Pancreas (tissue), 10 donors: ENCODE measurements at regions not wholly inside any gene's neighbourhood (a gene's known extent, or its start where the extent isn't known, plus 50 kb on each side); places are given as distances from the start of the nearest gene placed in this dataset.

Source experiments
- ATAC-seq, 4 donors: fragments of 200-7000 bp; cut with Tn5 transposase; one replicate each; pipeline versions ENCODE4 v1.8.0 to v1.9.1; 2020; ENCODE audit warnings: mild to moderate bottlenecking in 4 of 4, moderate library complexity in 4 of 4
- DNase-seq, 6 donors: peaks; one replicate each; pipeline ENCODE4 v3.0.0-alpha.2; 2020
- FAIRE-seq: peaks from 2 replicates; lab custom pipeline; 2012; peaks lifted over from hg19 to GRCh38; lab: Jason Lieb, UNC
- H3K27ac ChIP-seq, 4 donors: fragments of 200-600 bp; sonication (generic); 1 replicate in 3 of 4; 2 replicates in 1 of 4; pipeline versions ENCODE4 v1.5.0 to v1.8.0; 2020
- H3K27me3 ChIP-seq, 4 donors: fragments of 200-600 bp; one replicate each; pipeline ENCODE4 v1.8.0; 2021
- H3K36me3 ChIP-seq, 3 donors: fragments of 200-600 bp; sonication (generic) in 1 of 3; one replicate each; pipeline versions ENCODE4 v1.5.0 to v1.8.0; 2020 to 2021
- H3K4me1 ChIP-seq, 3 donors: fragments of 200-600 bp; one replicate each; pipeline ENCODE4 v1.8.0; 2021
- H3K4me3 ChIP-seq, 4 donors: fragments of 200-600 bp; sonication (generic) in 2 of 4; one replicate each; pipeline versions ENCODE4 v1.5.0 to v1.8.0; 2020 to 2021
- H3K9me3 ChIP-seq, 4 donors: fragments of 200-600 bp; one replicate each; pipeline ENCODE4 v1.8.0; 2021
- CTCF ChIP-seq, 4 donors: fragments of 200-600 bp; sonication (generic) in 3 of 4; IDR thresholded peaks; one replicate each; pipeline versions ENCODE4 v1.5.0 to v1.8.0; 2021; ENCODE audit warnings: antibody characterized with exemption in 4 of 4
- WGBS, 2 donors: extraction: QIAGEN DNeasy Blood & Tissue Kit; methylation state at CpG; one replicate each; pipeline ENCODE4 v1.1.7; 2013; 5-methylcytosine and 5-hydroxymethylcytosine counted together
- intact Hi-C, 3 donors: fragments of 100-400 bp; cut with DNase I; formaldehyde crosslinking; loops; one replicate each; pipeline versions ENCODE4 v1.11.1 to v1.14.2; 2022
- donor health status: healthy with polysubstance abuse.
- donor health status: DM: no; HTN: no; CAD: no; lungs with moderate emphysema.
- donor health status: DM: no; HTN: no; CAD: no.
- donor health status: control.
- donor health status: control.
- donor health status: Bipolar disorder and iron deficiency.
- donor health status: DM: yes; HTN: yes; CAD: no.
- donor health status: DM: no; HTN: no; CAD: no.
- donor health status: DM: no; HTN: no; CAD: no.
- donor health status: DM: yes; HTN: yes; CAD: no.

GRCh38 chr13:105297839-105298238, 1237.6 kb downstream of the EFNB2 start:
- H3K27ac ChIP-seq: no peak overlapping the region
- TF ChIP-seq CTCF (IDR thresholded peaks at IDR 0.05): no peak
- H3K27me3 ChIP-seq: no peaks in the 10 kb centered on the region
- no peaks in the 10 kb centered on the region for H3K9me3 ChIP-seq
- WGBS, 2 donors: 26 to 31% methylated on average over 7 of the region's 7 CpGs
- H3K36me3 ChIP-seq: no peaks in the 10 kb centered on the region
- DNase-seq (no peak), ATAC-seq (no peak), FAIRE-seq (no peak)
- intact Hi-C loops: no loop called here
- H3K4me3 ChIP-seq: no peak overlapping the region
- H3K4me1 ChIP-seq: no peaks in the 10 kb centered on the region

- H3K9me3 ChIP-seq: no peaks in the 10 kb centered on the region
- no peak for ATAC-seq
- intact Hi-C loops: no loop called here
- no peak for TF ChIP-seq CTCF (IDR thresholded peaks at IDR 0.05)
- H3K4me3 ChIP-seq: no peak overlapping the region
- WGBS, 2 donors: 81 to 82% methylated on average over 2 of the region's 2 CpGs
- DNase-seq: no peak
- H3K27ac ChIP-seq: no peak overlapping the region
- H3K27me3 ChIP-seq: no peaks in the 10 kb centered on the region
- no peaks in the 10 kb centered on the region for H3K4me1 ChIP-seq
- H3K36me3 ChIP-seq: no peaks in the 10 kb centered on the region
- no peak for FAIRE-seq
These were observed 1243.5 kb downstream of the EFNB2 start for GRCh38 chr13:105291987-105292386.

DNA sequence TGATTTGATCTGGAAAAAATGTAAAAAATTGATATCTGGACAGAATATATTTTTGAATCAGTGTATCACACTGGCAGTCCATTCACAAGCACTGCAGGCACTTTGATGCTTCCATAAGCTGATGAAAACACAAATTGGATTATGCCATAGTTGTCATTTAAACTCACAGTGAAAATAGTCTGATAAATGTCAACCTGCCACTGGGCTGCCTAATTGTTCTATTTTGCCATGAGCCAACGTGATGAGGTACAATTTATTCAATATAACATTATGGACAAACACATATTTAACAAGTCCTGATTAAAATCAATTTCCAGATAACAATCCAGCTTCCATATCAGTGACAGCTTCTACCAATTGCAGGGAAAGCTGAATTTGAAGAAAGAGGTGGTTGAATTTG, 1244.9 kb downstream of the EFNB2 start:
- 45 to 49% methylated on average over 1 of the region's 1 CpG for WGBS, 2 donors
- no peak overlapping the region for H3K27ac ChIP-seq
- ATAC-seq (no peak), DNase-seq (no peak), FAIRE-seq (no peak)
- H3K4me3 ChIP-seq: no peak overlapping the region
- no peaks in the 10 kb centered on the region for H3K36me3 ChIP-seq
- no peaks in the 10 kb centered on the region for H3K27me3 ChIP-seq
- no peak for TF ChIP-seq CTCF (IDR thresholded peaks at IDR 0.05)
- intact Hi-C loops: no loop called here
- H3K9me3 ChIP-seq: no peaks in the 10 kb centered on the region
- H3K4me1 ChIP-seq: no peaks in the 10 kb centered on the region

DNA sequence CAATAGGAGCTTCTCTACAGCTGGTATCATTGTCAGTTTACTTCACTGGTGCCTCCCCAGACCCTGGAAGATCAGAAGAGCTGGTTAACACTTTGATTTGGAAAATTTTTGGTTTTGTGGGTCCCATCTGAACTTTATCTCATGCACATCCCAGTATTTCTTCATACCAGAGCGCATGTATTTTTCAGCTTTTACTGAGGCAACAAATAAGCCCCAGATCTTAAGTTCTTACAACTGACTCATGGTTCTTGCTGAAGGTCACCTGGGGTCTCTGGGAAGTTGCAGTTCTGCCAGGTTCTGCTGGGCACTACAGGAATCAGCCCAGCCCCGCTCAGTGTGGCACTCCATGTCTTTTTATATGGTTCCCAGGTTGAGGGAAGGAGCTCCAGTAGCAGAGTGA, 1249.9 kb downstream of the EFNB2 start:
- DNase-seq (no peak), FAIRE-seq (no peak), ATAC-seq (no peak)
- intact Hi-C loops: no loop called here
- Histone ChIP-seq H3K27me3 (no peaks in the 10 kb centered on the region), H3K9me3 (no peaks in the 10 kb centered on the region), H3K36me3 (no peaks in the 10 kb centered on the region), H3K4me1 (no peaks in the 10 kb centered on the region), H3K4me3 (no peak overlapping the region), H3K27ac (no peak overlapping the region)
- 85 to 93% methylated on average over 2 of the region's 2 CpGs for WGBS, 2 donors
- no peak for TF ChIP-seq CTCF (IDR thresholded peaks at IDR 0.05)

GRCh38 chr13:105282406-105283285, 1252.8 kb downstream of the EFNB2 start:
- H3K36me3 ChIP-seq: no peaks in the 10 kb centered on the region
- no peak overlapping the region for H3K4me3 ChIP-seq
- no peaks in the 10 kb centered on the region for H3K4me1 ChIP-seq
- no peak for FAIRE-seq
- no peaks in the 10 kb centered on the region for H3K27me3 ChIP-seq
- ATAC-seq: no peak
- 67 to 76% methylated on average over 14 of the region's 14 CpGs for WGBS, 2 donors
- intact Hi-C loops: no loop called here
- no peaks in the 10 kb centered on the region for H3K9me3 ChIP-seq
- TF ChIP-seq CTCF (IDR thresholded peaks at IDR 0.05): no peak
- no peak for DNase-seq
- H3K27ac ChIP-seq: no peak overlapping the region
